ENCODE measurements at regions not wholly inside any gene's neighbourhood (a gene's known extent, or its start where the extent isn't known, plus 50 kb on each side); places are given as distances from the start of the nearest gene placed in this dataset.

DNA sequence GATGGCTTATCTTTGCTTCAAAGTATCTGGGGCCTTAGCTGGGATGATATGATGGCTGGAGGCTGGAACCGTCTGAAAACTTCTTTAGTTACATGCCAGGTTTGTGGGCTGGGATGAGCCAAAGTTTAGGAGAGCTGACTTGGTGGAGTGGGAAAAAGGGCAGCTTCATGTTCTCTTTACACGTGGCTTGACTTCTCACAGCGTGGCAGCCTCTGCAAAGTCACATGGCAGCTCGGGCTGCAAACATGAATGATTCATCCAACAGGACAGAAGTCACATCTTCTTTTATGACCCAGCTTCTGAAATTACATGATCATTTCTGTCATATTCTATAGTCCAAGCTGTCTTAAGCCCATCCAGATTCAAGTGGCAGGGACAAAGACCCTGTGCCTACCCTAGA lies 176.0 kb downstream of the OLFM4 start:
- Histone ChIP-seq H3K4me1 (ENCODE audit: control insufficient read depth, insufficient read depth, low read length) (no peaks in the 10 kb centered on the region), H3K4me3 (ENCODE audit: low read length) (no peak overlapping the region), H3K27me3 (ENCODE audit: control insufficient read depth, insufficient read depth) (no peaks in the 10 kb centered on the region), H3K9me3 (ENCODE audit: control insufficient read depth, low read length) (no peaks in the 10 kb centered on the region), H3K27ac (ENCODE audit: low read length) (no peak overlapping the region)
- ATAC-seq (no peak), DNase-seq (no peak)
- 58% methylated on average over 4 of the region's 4 CpGs for WGBS
- intact Hi-C loops (cut with DNase I), result no loop called here

GRCh38 chr13:53206455-53206854 lies 177.8 kb downstream of the OLFM4 start:
- H3K4me1 ChIP-seq (ENCODE audit: control insufficient read depth, insufficient read depth, low read length), result no peaks in the 10 kb centered on the region
- no peak overlapping the region for H3K27ac ChIP-seq (ENCODE audit: low read length)
- intact Hi-C loops (cut with DNase I), result no loop called here
- H3K9me3 ChIP-seq (ENCODE audit: control insufficient read depth, low read length), result no peaks in the 10 kb centered on the region
- ATAC-seq, result no peak
- 0% methylated on average over 1 of the region's 1 CpG for WGBS
- no peak overlapping the region for H3K4me3 ChIP-seq (ENCODE audit: low read length)
- DNase-seq, result no peak
- no peaks in the 10 kb centered on the region for H3K27me3 ChIP-seq (ENCODE audit: control insufficient read depth, insufficient read depth)

- intact Hi-C loops (cut with DNase I), result no loop called here
- no peak for ATAC-seq
- H3K4me1 ChIP-seq (ENCODE audit: control insufficient read depth, insufficient read depth, low read length), result no peaks in the 10 kb centered on the region
- DNase-seq, result no peak
- H3K9me3 ChIP-seq (ENCODE audit: control insufficient read depth, low read length), result no peaks in the 10 kb centered on the region
- H3K27ac ChIP-seq (ENCODE audit: low read length), result no peak overlapping the region
- 71% methylated on average over 3 of the region's 3 CpGs for WGBS
- no peak overlapping the region for H3K4me3 ChIP-seq (ENCODE audit: low read length)
- no peaks in the 10 kb centered on the region for H3K27me3 ChIP-seq (ENCODE audit: control insufficient read depth, insufficient read depth)
These were observed 178.9 kb downstream of the OLFM4 start for GRCh38 chr13:53207556-53207955.

GRCh38 chr13:53214433-53214832 lies 185.8 kb downstream of the OLFM4 start:
- no peak overlapping the region for H3K4me3 ChIP-seq (ENCODE audit: low read length)
- no peaks in the 10 kb centered on the region for H3K4me1 ChIP-seq (ENCODE audit: control insufficient read depth, insufficient read depth, low read length)
- DNase-seq, result no peak
- no peak for ATAC-seq
- H3K27me3 ChIP-seq (ENCODE audit: control insufficient read depth, insufficient read depth), result no peaks in the 10 kb centered on the region
- 43% methylated on average over 4 of the region's 4 CpGs for WGBS
- intact Hi-C loops (cut with DNase I), result no loop called here
- no peaks in the 10 kb centered on the region for H3K9me3 ChIP-seq (ENCODE audit: control insufficient read depth, low read length)
- H3K27ac ChIP-seq (ENCODE audit: low read length), result no peak overlapping the region

- DNase-seq (no peak), ATAC-seq (no peak)
- whole genome bisulfite sequencing, result 60% methylated on average over 2 of the region's 2 CpGs
- no peaks in the 10 kb centered on the region for H3K9me3 ChIP-seq (ENCODE audit: control insufficient read depth, low read length)
- no peak overlapping the region for H3K4me3 ChIP-seq (ENCODE audit: low read length)
- no peaks in the 10 kb centered on the region for H3K4me1 ChIP-seq (ENCODE audit: control insufficient read depth, insufficient read depth, low read length)
- H3K27me3 ChIP-seq (ENCODE audit: control insufficient read depth, insufficient read depth), result no peaks in the 10 kb centered on the region
- H3K27ac ChIP-seq (ENCODE audit: low read length), result no peak overlapping the region
- intact Hi-C loops (cut with DNase I), result no loop called here
These were observed 186.9 kb downstream of the OLFM4 start for GRCh38 chr13:53215563-53215962.

DNA sequence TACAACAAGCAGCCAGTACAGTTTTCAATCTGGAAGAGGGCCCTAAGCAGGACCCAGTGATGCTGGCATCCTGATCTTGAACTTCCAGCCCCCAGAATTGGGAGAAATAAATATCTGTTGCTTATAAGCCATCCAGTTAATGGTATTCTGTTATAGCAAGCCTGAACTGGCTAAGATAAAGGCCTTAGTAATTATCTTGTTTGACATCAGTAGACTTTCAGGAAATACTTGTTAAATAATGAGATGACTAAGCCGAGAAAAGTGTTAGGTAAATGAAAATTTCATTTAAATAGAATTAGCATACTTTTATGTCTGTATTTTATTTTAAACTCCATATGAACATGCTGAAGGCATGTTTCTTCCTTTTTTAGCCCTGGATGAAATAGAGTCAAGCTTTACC lies 188.2 kb downstream of the OLFM4 start:
- Histone ChIP-seq H3K27me3 (ENCODE audit: control insufficient read depth, insufficient read depth) (no peaks in the 10 kb centered on the region), H3K4me1 (ENCODE audit: control insufficient read depth, insufficient read depth, low read length) (no peaks in the 10 kb centered on the region), H3K4me3 (ENCODE audit: low read length) (no peak overlapping the region), H3K9me3 (ENCODE audit: control insufficient read depth, low read length) (no peaks in the 10 kb centered on the region), H3K27ac (ENCODE audit: low read length) (no peak overlapping the region)
- WGBS, result 68% methylated on average over 1 of the region's 1 CpG
- DNase-seq (no peak), ATAC-seq (no peak)
- intact Hi-C loops (cut with DNase I), result no loop called here

GRCh38 chr13:53217194-53217593 lies 188.6 kb downstream of the OLFM4 start:
- no peak for DNase-seq
- Histone ChIP-seq H3K4me1 (ENCODE audit: control insufficient read depth, insufficient read depth, low read length) (no peaks in the 10 kb centered on the region), H3K27ac (ENCODE audit: low read length) (no peak overlapping the region), H3K4me3 (ENCODE audit: low read length) (no peak overlapping the region), H3K9me3 (ENCODE audit: control insufficient read depth, low read length) (no peaks in the 10 kb centered on the region), H3K27me3 (ENCODE audit: control insufficient read depth, insufficient read depth) (no peaks in the 10 kb centered on the region)
- intact Hi-C loops (cut with DNase I), result no loop called here
- no peak for ATAC-seq

GRCh38 chr13:53220038-53220437 lies 191.4 kb downstream of the OLFM4 start:
- Histone ChIP-seq H3K4me3 (ENCODE audit: low read length) (no peak overlapping the region), H3K9me3 (ENCODE audit: control insufficient read depth, low read length) (no peaks in the 10 kb centered on the region), H3K27ac (ENCODE audit: low read length) (no peak overlapping the region), H3K4me1 (ENCODE audit: control insufficient read depth, insufficient read depth, low read length) (no peaks in the 10 kb centered on the region), H3K27me3 (ENCODE audit: control insufficient read depth, insufficient read depth) (no peaks in the 10 kb centered on the region)
- 82% methylated on average over 3 of the region's 3 CpGs for WGBS
- intact Hi-C loops (cut with DNase I), result no loop called here
- ATAC-seq (no peak), DNase-seq (no peak)

DNA sequence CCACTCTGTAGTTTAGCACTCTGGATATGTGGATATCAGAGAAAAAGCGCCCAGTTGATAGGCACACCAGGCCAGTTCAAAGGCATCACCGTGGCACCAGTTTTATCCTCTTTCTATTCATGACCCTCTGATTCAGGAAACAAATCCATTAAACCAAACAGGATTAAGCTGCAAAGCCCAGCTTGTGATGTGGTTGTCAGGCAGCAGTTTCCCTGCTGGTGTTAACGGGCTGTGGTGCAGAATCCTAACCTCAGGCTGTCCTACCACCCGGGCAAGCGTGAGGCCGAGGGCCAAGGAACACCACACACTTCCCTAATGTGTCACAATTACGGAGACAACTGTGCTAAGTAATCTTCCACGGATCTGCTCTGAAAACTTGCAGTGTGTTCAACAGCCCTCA lies 209.1 kb downstream of the OLFM4 start:
- H3K4me1 ChIP-seq (ENCODE audit: control insufficient read depth, insufficient read depth, low read length), result no peaks in the 10 kb centered on the region
- WGBS, result 42% methylated on average over 8 of the region's 8 CpGs
- H3K27me3 ChIP-seq (ENCODE audit: control insufficient read depth, insufficient read depth), result no peaks in the 10 kb centered on the region
- intact Hi-C loops (cut with DNase I), result no loop called here
- no peak for DNase-seq
- no peaks in the 10 kb centered on the region for H3K9me3 ChIP-seq (ENCODE audit: control insufficient read depth, low read length)
- H3K27ac ChIP-seq (ENCODE audit: low read length), result no peak overlapping the region
- no peak overlapping the region for H3K4me3 ChIP-seq (ENCODE audit: low read length)
- no peak for ATAC-seq

- DNase-seq (no peak), ATAC-seq (no peak)
- Histone ChIP-seq H3K4me1 (ENCODE audit: control insufficient read depth, insufficient read depth, low read length) (no peaks in the 10 kb centered on the region), H3K4me3 (ENCODE audit: low read length) (no peak overlapping the region), H3K9me3 (ENCODE audit: control insufficient read depth, low read length) (no peaks in the 10 kb centered on the region), H3K27me3 (ENCODE audit: control insufficient read depth, insufficient read depth) (no peaks in the 10 kb centered on the region), H3K27ac (ENCODE audit: low read length) (no peak overlapping the region)
- WGBS, result 30% methylated on average over 10 of the region's 10 CpGs
- intact Hi-C loops (cut with DNase I), result no loop called here
These were observed 209.6 kb downstream of the OLFM4 start for GRCh38 chr13:53238261-53238660.

DNA sequence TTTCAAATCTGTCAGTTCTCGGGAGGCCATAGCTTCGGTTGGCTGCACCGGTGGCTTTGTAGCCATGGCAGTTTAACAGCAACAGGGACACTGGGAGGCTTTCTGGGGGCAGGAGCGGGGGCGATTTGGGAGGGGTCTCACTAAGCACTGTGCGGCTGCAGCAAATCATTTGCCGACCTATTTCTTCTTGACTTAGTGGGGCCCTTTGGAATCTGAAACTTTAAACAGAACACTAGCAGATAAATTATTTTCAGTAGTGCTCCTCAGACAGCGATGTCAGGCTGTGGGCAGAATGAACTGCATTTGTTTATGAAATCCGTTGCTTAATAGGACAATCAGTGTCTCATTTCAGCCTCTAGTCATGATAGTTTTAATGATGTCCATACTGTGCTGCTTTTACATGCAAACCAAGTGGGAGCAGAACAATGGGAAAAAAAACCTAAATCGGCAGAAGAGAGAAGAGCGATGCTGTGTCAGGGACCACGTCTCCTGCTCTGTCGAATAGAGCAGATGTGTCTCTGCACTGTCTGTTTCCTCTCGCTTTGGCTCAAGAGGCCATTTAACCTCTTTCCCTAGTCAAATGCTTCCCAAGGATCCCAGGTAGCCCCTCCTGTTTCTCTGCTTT lies 211.9 kb downstream of the OLFM4 start:
- intact Hi-C loops (cut with DNase I), result no loop called here
- Histone ChIP-seq H3K27ac (ENCODE audit: low read length) (no peak overlapping the region), H3K4me3 (ENCODE audit: low read length) (no peak overlapping the region), H3K9me3 (ENCODE audit: control insufficient read depth, low read length) (no peaks in the 10 kb centered on the region), H3K4me1 (ENCODE audit: control insufficient read depth, insufficient read depth, low read length) (no peaks in the 10 kb centered on the region), H3K27me3 (ENCODE audit: control insufficient read depth, insufficient read depth) (no peaks in the 10 kb centered on the region)
- WGBS, result 60% methylated on average over 14 of the region's 14 CpGs
- no peak for ATAC-seq
- DNase-seq, result no peak

DNA sequence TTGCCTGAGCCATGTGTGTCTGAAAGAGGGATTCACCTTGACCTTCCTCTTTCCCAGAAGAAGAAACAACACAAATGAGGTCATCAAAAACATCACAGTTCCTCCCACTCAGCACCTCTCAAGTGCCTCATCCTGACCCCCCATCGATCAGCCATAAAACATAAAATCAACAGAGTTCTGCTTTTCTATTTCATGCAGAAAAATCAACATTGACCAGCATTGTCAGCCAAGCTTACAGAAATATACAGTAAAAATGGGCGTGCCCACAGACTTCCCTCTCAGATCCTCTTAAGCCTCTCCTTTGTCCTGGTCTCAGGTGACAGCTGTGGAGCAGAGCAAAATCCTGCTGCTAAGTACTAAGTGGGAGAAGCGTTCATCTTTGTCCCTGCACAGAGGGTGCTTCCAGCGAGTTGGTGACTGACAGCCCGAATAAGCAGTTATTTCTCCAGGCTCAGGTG lies 213.3 kb downstream of the OLFM4 start:
- intact Hi-C loops (cut with DNase I), result no loop called here
- 70% methylated on average over 5 of the region's 5 CpGs for WGBS
- Histone ChIP-seq H3K4me3 (ENCODE audit: low read length) (no peak overlapping the region), H3K9me3 (ENCODE audit: control insufficient read depth, low read length) (no peaks in the 10 kb centered on the region), H3K27me3 (ENCODE audit: control insufficient read depth, insufficient read depth) (no peaks in the 10 kb centered on the region), H3K27ac (ENCODE audit: low read length) (no peak overlapping the region), H3K4me1 (ENCODE audit: control insufficient read depth, insufficient read depth, low read length) (no peaks in the 10 kb centered on the region)
- DNase-seq (no peak), ATAC-seq (no peak)
